HG03432 (cell line): ENCODE measurements at regions not wholly inside any gene's neighbourhood (a gene's known extent, or its start where the extent isn't known, plus 50 kb on each side); places are given as distances from the start of the nearest gene placed in this dataset.
"Not testable (repeated sequence)": the region's sequence is repeated elsewhere in the genome, so short reads cannot be mapped to it uniquely, and the experiment has no call there.

Experiments used
- ATAC-seq: cut with Tn5 transposase; IDR thresholded peaks from one replicate; pipeline ENCODE4 v1.9.1; 2021; ENCODE audit warnings: mild to moderate bottlenecking, moderate library complexity; ENCODE audit not compliant: unreplicated experiment

DNA sequence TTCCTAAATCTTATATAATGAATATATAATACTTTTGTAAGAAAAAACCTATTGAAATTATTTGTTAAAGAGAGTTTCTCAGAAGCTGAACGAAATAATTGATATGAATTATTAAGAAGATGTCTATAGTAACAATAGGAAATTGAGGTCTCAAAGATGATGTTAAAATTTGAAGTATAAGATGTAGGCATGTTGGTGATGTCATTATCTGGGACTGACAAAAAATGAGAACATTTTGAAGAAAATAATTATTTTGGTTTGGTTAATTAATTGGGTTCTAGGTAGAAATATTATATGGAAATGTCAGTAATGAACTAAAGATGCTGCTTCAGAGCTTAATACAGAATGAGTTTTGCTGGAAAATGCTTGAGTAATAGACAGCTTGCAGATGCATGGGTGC is 501.4 kb upstream of the ST8SIA4 start:
- ATAC-seq = no peak

DNA sequence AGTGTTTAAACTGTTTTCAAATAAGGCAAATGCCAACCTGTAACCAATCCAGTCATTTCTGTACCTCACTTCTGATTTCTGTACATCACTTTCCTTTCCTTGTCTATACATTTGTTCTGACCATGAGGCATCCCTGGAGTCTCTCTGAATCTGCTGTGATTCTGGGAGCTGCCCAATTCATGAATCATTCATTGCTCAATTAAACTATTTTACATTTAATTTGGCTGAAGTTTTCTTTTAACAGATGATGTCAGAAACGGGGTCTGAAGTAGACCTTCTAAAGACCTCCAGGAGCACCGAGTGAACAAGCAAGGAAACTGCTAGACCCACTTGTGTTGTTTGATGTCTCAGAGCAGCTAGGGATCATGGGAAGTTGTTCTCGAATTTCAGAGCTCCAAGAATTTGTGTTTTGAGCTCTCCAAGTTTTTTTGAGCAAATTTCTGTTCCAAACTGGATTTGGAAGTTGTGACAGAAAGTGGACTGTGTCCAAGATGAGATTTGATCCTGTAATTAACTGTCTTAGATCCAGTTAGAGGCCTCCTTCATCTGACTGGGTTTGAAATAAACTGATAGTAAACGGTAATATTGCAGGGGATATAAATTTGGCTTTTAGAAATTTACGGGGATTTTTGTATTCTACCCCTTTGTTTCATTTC is 490.8 kb upstream of the ST8SIA4 start:
- no peak for ATAC-seq

- peak; percentile 62 for ATAC-seq
Measured at GRCh38 chr5:101390151-101390908, 487.2 kb upstream of the ST8SIA4 start.

GRCh38 chr5:101385276-101385675 is 482.2 kb upstream of the ST8SIA4 start:
- no peak for ATAC-seq

DNA sequence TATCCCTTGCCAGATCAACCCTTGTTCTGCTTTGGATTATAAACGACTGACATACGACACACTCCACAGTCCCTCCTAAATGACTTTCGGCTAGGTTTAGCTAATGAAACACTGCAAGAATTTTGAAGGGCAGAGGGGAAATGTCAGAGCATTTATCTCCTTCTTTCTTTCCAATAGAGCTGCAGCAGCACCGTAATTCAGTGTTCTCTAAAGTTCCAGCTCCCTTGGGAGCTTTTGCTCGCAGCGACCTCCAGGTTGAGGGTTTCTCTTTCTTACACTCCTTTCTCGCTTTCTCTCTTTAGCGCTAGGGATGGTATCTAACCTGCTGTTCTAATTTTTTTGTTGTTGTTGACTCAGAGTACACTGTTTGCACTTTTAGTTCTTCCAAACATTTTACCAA is 467.1 kb upstream of the ST8SIA4 start:
- ATAC-seq = no peak

GRCh38 chr5:101364469-101364868 is 461.4 kb upstream of the ST8SIA4 start:
- no peak for ATAC-seq

DNA sequence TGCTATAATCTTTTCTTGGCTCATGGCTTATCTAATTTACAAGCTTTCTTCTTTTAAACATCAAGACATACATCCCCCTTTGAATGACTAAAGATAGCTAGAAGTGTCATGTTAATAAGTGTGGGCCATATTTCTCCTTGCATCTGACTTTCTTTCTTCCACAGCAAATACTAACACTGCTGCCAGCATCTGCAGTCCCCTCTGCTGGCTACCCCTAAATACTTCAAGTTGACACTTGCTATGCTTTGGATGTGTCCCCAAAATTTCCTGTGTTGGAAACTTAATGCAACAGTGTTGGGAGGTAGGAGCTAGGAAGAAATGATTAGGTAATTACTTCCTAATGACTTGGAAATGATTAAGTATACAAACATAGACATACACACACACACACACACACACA is 459.0 kb upstream of the ST8SIA4 start:
- ATAC-seq = no peak

DNA sequence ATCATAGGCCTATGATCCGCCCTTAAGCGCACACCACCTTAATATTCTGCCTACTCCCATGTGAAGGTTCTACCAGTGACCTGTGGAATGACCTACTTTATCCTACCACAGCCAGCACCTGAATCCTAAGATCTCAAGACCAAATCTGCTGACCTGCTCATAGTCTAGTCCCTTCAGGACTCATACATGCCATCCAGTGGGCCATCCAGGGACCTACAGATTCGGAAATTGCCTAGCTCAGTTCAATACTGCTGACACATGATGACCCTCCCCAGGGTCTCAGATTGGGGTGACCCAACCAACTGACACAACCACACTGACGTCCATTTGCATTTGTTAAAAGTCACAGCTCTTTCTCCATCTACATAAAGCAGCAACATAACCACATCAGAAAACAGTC is 443.8 kb upstream of the ST8SIA4 start:
- ATAC-seq = peak; percentile 87

- ATAC-seq = peak; percentile 33
Measured at GRCh38 chr5:101346447-101346846, 443.4 kb upstream of the ST8SIA4 start.

GRCh38 chr5:101338226-101338625 is 435.1 kb upstream of the ST8SIA4 start:
- no peak for ATAC-seq

DNA sequence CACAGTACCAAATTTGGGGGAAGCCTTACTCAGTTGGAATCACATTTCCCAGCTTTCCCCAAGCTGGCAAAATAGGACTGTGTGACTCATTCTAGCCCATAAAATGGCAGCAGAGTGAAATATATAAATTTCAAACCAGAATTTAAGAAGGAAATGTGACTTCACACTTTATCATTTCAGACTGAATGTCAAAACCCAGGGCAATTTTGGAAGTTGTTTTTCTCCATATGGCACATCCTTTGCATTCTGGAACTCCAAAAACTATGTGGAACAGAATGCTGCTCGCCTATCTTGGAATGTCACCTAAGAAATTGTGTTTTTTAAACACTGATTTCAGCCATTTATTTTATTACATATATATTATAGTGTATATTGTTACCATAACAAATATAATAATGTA is 424.7 kb upstream of the ST8SIA4 start:
- ATAC-seq = no peak

- no peak for ATAC-seq
Measured at GRCh38 chr5:101326766-101327165, 423.7 kb upstream of the ST8SIA4 start.

DNA sequence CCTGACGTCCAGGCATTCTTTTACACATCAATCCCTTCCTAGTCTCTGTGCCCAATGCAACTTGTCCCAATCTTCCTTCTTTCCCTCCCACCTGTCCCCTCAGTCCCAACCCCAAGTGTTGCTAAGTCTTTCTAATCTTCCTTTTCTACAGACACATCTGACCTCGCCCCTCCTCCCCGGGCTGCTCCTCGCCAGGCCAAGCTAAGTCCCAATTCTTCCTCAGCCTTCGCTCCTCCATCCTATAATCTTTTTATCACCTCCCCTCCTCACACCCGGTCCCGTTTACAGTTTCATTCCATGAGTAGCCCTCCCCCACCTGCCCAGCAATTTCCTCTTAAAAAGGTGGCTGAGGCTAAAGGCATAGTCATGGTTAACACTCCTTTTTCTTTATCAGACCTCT is 413.3 kb upstream of the ST8SIA4 start:
- not testable (repeated sequence) for ATAC-seq

GRCh38 chr5:101306391-101307137 is 403.5 kb upstream of the ST8SIA4 start:
- no peak for ATAC-seq

DNA sequence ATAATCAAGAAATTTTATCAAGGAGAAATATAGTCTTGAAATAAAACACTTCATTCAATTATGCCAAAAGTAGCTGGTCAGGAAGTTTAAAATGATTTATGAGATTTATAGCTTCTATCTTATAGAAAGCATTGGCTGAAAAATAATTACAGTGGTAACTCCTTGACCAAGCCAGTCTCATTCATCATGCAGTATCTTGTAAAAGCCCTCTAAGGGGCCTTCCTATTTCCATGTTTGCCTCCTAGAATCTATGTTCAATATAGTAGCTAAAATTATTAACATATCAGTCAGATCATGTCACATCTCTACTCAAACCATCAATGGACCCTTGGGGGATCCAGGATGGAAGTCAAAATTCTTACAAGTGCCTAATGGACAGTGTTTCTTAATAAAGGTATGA is 393.4 kb upstream of the ST8SIA4 start:
- ATAC-seq = no peak

DNA sequence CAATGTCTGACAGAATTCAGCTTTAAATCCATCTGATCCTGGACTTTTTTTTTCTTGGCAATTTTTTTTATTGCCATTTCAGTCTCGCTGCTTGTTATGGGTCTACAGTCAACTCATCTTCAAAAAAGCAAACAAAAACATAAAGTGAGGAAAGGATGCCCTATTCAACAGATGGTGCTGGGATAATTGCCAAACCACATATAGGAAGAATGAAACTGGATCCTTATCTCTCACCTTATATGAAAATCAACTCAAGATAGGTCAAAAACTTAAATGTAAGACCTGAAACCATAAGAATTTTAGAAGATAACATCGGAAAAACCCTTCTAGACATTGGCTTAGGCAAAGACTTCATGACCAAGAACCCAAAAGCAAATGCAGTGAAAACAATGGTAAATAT is 389.1 kb upstream of the ST8SIA4 start:
- ATAC-seq = no peak

DNA sequence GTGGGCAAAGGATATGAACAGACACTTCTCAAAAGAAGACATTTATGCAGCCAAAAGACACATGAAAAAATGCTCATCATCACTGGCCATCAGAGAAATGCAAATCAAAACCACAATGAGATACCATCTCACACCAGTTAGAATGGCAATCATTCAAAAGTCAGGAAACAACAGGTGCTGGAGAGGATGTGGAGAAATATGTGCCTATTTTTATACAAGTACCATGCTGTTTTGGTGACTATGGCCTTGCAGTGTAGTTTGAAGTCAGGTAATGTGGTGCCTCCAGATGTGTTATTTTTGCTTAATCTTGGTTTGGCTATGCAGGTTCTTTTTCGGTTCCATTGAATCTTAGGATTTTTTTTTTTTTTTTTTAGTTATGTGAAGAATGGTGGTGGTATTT is 387.7 kb upstream of the ST8SIA4 start:
- not testable (repeated sequence) for ATAC-seq

GRCh38 chr5:101288633-101289032 is 385.6 kb upstream of the ST8SIA4 start:
- ATAC-seq = no peak

DNA sequence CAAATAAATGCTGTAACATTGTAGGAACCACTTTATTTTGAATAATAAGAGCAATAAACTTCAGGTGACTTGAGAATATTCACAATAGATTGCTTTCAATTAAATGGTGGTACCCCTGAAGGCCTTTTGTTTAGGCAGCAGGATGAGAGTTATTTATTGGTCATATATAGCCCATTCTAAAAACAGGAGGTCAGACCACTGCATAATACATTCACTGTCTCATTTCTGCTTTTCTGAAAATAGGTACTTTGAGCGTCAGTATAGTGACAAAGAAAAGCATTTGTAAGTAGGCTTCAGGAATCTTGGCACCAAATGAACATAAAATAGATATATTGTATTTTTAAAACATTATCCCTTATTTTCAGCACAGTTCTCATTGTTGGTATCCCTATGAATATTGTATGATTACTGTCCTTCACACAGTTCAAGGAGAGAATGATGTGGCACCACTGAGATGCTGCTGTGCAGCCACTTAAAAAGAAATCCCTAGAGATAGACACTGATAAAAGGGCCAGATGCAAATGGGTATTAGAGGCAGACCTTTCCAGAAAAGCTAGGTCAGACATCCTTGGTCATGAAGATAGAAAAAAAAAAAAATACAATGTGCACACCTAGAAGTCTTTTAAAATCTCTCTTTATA is 381.8 kb upstream of the ST8SIA4 start:
- no peak for ATAC-seq

DNA sequence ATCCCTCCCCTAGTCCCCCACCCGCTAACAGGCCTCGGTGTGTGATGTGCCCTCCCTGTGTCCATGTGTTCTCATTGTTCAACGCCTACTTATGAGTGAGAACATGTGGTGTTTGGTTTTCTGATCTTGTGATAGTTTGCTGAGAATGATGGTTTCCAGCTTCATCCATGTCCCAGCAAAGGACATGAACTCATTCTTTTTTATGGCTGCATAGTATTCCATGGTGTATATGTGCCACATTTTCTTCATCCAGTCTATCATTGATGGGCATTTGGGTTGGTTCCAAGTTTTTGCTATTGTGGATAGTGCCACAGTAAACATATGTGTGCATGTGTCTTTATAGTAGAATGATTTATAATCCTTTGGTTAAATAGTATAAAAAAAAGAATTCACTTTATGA is 380.9 kb upstream of the ST8SIA4 start:
- ATAC-seq = not testable (repeated sequence)

DNA sequence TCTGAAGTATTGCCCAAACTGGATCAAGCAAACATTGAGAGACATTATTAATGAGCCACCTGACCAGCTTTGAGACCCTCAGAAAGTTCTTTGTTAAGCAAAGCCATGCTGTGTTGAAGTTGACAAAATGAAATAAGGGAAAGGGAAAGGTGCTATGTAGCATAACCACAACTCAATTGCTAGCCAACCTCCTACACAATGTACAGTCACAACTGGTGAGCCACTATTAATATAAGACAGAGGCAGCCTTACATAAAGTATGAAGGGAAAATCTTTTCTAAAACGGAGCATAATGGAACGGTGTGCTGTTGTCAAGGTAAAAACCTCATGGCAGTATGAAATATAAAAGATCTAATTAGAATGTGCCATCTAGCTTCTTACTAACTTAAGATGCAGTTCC is 375.8 kb upstream of the ST8SIA4 start:
- no peak for ATAC-seq
